ENCODE measurements at regions not wholly inside any gene's neighbourhood (a gene's known extent, or its start where the extent isn't known, plus 50 kb on each side); places are given as distances from the start of the nearest gene placed in this dataset.

GRCh38 chr5:93087326-93087725 is 493.7 kb downstream of the NR2F1-AS1 start:
- WGBS, 3 donors: 93 to 95% (median 93%) methylated on average over 3 of the region's 3 CpGs
- H3K36me3 ChIP-seq: no peaks in the 10 kb centered on the region
- H3K27ac ChIP-seq: no peak overlapping the region
- H3K9me3 ChIP-seq: no peaks in the 10 kb centered on the region
- DNase-seq: no peak
- intact Hi-C loops (cut with DNase I): no loop called here
- no peak overlapping the region for H3K4me3 ChIP-seq
- TF ChIP-seq CTCF (IDR thresholded peaks at IDR 0.05): no peak
- no peak for TF ChIP-seq EP300 (IDR thresholded peaks at IDR 0.05)
- H3K4me1 ChIP-seq (ENCODE audit: insufficient read depth): no peaks in the 10 kb centered on the region
- H3K27me3 ChIP-seq: no peaks in the 10 kb centered on the region

- TF ChIP-seq POLR2A (IDR thresholded peaks at IDR 0.05): no peak
- TF ChIP-seq EP300 (IDR thresholded peaks at IDR 0.05): no peak
- TF ChIP-seq CTCF (IDR thresholded peaks at IDR 0.05): no peak
- Histone ChIP-seq H3K4me3 (no peak overlapping the region), H3K36me3 (no peaks in the 10 kb centered on the region), H3K27me3 (no peaks in the 10 kb centered on the region), H3K4me1 (ENCODE audit: insufficient read depth) (peaks cover 4% of the 10 kb centered on the region), H3K9me3 (no peaks in the 10 kb centered on the region), H3K27ac (no peak overlapping the region)
- intact Hi-C loops (cut with DNase I): no loop called here
- no peak for DNase-seq
- 90 to 99% (median 93%) methylated on average over 2 of the region's 2 CpGs for WGBS, 3 donors
These were observed 498.0 kb downstream of the NR2F1-AS1 start for GRCh38 chr5:93082981-93083380.

- Histone ChIP-seq H3K4me1 (ENCODE audit: insufficient read depth) (peaks cover 4% of the 10 kb centered on the region), H3K27ac (no peak overlapping the region), H3K4me3 (no peak overlapping the region), H3K36me3 (no peaks in the 10 kb centered on the region), H3K9me3 (no peaks in the 10 kb centered on the region), H3K27me3 (no peaks in the 10 kb centered on the region)
- DNase-seq: no peak
- no peak for TF ChIP-seq POLR2A (IDR thresholded peaks at IDR 0.05)
- no peak for TF ChIP-seq EP300 (IDR thresholded peaks at IDR 0.05)
- TF ChIP-seq CTCF (IDR thresholded peaks at IDR 0.05): no peak
- intact Hi-C loops (cut with DNase I): no loop called here
- 41 to 61% (median 58%) methylated on average over 2 of the region's 2 CpGs for WGBS, 3 donors
These were observed 502.0 kb downstream of the NR2F1-AS1 start for GRCh38 chr5:93079046-93079445.

GRCh38 chr5:93078082-93079038 is 502.7 kb downstream of the NR2F1-AS1 start:
- intact Hi-C loops (cut with DNase I): no loop called here
- Histone ChIP-seq H3K36me3 (no peaks in the 10 kb centered on the region), H3K4me3 (no peak overlapping the region), H3K27ac (no peak overlapping the region), H3K9me3 (no peaks in the 10 kb centered on the region), H3K27me3 (no peaks in the 10 kb centered on the region), H3K4me1 (ENCODE audit: insufficient read depth) (peaks cover 4% of the 10 kb centered on the region)
- TF ChIP-seq POLR2A (IDR thresholded peaks at IDR 0.05) (no peak), CTCF (IDR thresholded peaks at IDR 0.05) (no peak), EP300 (IDR thresholded peaks at IDR 0.05) (no peak)
- 10 to 18% (median 10%) methylated on average over 11 of the region's 11 CpGs for WGBS, 3 donors
- peak in 4 of 5 donors; percentile 21 to 29 (median 22) for DNase-seq
